K562 (cell line): ENCODE measurements at regions not wholly inside any gene's neighbourhood (a gene's known extent, or its start where the extent isn't known, plus 50 kb on each side); places are given as distances from the start of the nearest gene placed in this dataset.

Experiments used
- CHD2 ChIP-seq: IDR thresholded peaks from 2 replicates; pipeline ENCODE4 v1.6.1; 2011; ENCODE audit warnings: low read depth, low read length
- EP300 ChIP-seq: IDR thresholded peaks from 2 replicates; pipeline ENCODE4 v1.6.1; 2012; ENCODE audit warnings: low read length, improper control_type of control experiment
- MED1 ChIP-seq: sonication (generic); formaldehyde crosslinking; IDR thresholded peaks from 2 replicates; pipeline ENCODE4 v1.8.1; 2023; ENCODE audit warnings: missing genetic modification reagents, borderline replicate concordance
- NFXL1 ChIP-seq: fragments of 450-650 bp; formaldehyde crosslinking; IDR thresholded peaks from 2 replicates; pipeline ENCODE4 v1.4.0; 2021; ENCODE audit warnings: mild to moderate bottlenecking
- SPI1 ChIP-seq: IDR thresholded peaks from 2 replicates; pipeline ENCODE4 v1.6.1; 2011; ENCODE audit warnings: low read depth, low read length, control low read depth, borderline replicate concordance
- TARDBP ChIP-seq: fragments of 450-650 bp; IDR thresholded peaks from 2 replicates; pipeline ENCODE4 v1.6.1; 2016
- TEAD2 ChIP-seq: fragments of 450-650 bp; IDR thresholded peaks from 2 replicates; pipeline ENCODE4 v1.6.1; 2016; ENCODE audit warnings: missing genetic modification characterization, control low read depth, missing compliant biosample characterization
- ZNF212 ChIP-seq: fragments of 450-650 bp; formaldehyde crosslinking; IDR thresholded peaks from 2 replicates; pipeline ENCODE4 v1.4.0; 2020; ENCODE audit warnings: mild to moderate bottlenecking
- ZNF764 ChIP-seq: fragments of 250-450 bp; sonication (Bioruptor Pico); IDR thresholded peaks from 2 replicates; pipeline ENCODE4 v1.4.0; 2020; ENCODE audit warnings: low read depth, mild to moderate bottlenecking, moderate library complexity
- TF ChIP-seq, protein P1 (sequence below): sonication (generic); formaldehyde crosslinking; IDR thresholded peaks from 2 replicates; pipeline ENCODE4 v1.8.0; 2023; ENCODE audit warnings: mild to moderate bottlenecking, missing genetic modification reagents
- TF ChIP-seq, protein P2 (sequence below), 3 experiments: IDR thresholded peaks in 2 of 3; conservative IDR thresholded peaks in 1 of 3; 2 replicates each; pipeline ENCODE4 v1.5.1; 2011 to 2012; ENCODE audit warnings: low read length in 3 of 3, mild to moderate bottlenecking in 3 of 3, control low read depth in 2 of 3, improper control_type of control experiment in 1 of 3, inconsistent platforms in 1 of 3, low read depth in 1 of 3, mixed read lengths in 1 of 3, moderate library complexity in 1 of 3; ENCODE audit not compliant: insufficient read depth in 2 of 3

DNA sequence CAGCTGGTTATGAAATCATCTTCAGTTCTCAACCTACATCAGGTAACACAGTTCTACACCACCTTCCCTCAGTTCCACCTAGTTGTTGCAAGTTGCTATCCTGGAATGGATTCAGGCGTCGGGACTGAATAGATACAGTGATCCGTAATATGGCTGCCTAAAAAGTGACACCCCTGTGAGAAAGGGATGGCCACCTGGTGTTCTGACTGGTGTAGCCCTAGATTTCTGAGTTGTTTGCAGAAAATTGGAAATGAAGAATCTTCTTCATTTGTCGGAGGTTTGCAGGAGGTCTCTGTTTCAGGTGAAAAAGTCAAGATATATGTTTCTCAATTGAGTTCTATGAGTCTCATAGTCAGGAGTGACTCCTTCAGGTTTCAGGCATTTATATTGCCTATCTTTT lies 225.8 kb upstream of the ELAC2 start:
- TF ChIP-seq SPI1 (no peak), EP300 (no peak), NFXL1 (CRISPR knock-in tag) (no peak), ZNF764 (CRISPR knock-in tag) (no peak), TEAD2 (tag) (no peak), MED1 (CRISPR knock-in tag) (no peak), CHD2 (no peak), TARDBP (no peak), ZNF212 (CRISPR knock-in tag) (no peak)
- TF ChIP-seq, protein P1, sequence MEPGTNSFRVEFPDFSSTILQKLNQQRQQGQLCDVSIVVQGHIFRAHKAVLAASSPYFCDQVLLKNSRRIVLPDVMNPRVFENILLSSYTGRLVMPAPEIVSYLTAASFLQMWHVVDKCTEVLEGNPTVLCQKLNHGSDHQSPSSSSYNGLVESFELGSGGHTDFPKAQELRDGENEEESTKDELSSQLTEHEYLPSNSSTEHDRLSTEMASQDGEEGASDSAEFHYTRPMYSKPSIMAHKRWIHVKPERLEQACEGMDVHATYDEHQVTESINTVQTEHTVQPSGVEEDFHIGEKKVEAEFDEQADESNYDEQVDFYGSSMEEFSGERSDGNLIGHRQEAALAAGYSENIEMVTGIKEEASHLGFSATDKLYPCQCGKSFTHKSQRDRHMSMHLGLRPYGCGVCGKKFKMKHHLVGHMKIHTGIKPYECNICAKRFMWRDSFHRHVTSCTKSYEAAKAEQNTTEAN (CRISPR knock-in tag), result no peak
- TF ChIP-seq, protein P2, sequence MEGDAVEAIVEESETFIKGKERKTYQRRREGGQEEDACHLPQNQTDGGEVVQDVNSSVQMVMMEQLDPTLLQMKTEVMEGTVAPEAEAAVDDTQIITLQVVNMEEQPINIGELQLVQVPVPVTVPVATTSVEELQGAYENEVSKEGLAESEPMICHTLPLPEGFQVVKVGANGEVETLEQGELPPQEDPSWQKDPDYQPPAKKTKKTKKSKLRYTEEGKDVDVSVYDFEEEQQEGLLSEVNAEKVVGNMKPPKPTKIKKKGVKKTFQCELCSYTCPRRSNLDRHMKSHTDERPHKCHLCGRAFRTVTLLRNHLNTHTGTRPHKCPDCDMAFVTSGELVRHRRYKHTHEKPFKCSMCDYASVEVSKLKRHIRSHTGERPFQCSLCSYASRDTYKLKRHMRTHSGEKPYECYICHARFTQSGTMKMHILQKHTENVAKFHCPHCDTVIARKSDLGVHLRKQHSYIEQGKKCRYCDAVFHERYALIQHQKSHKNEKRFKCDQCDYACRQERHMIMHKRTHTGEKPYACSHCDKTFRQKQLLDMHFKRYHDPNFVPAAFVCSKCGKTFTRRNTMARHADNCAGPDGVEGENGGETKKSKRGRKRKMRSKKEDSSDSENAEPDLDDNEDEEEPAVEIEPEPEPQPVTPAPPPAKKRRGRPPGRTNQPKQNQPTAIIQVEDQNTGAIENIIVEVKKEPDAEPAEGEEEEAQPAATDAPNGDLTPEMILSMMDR (IDR thresholded peaks at IDR 0.05 in 2 of 3, conservative IDR thresholded peaks at IDR 0.05 in 1 of 3; ENCODE audit: insufficient read depth in 2 of 3, low read depth in 1 of 3, low read length in 3 of 3), result no peak
